ENCODE measurements at regions not wholly inside any gene's neighbourhood (a gene's known extent, or its start where the extent isn't known, plus 50 kb on each side); places are given as distances from the start of the nearest gene placed in this dataset.

- TF ChIP-seq EP300 (IDR thresholded peaks at IDR 0.05; ENCODE audit: borderline replicate concordance), result no peak
- TF ChIP-seq TCF12 (IDR thresholded peaks at IDR 0.05; ENCODE audit: low read depth), result no peak
- no peak for TF ChIP-seq REST (IDR thresholded peaks at IDR 0.05; ENCODE audit: low read depth)
- TF ChIP-seq NFIC (IDR thresholded peaks at IDR 0.05), result no peak
These were observed 139.5 kb upstream of the AFDN start for GRCh38 chr6:167687116-167687725.

GRCh38 chr6:167688123-167688522, 138.6 kb upstream of the AFDN start:
- TF ChIP-seq USF1 (IDR thresholded peaks at IDR 0.05) (0 out of 2 replicates have a peak, but pooled peaks have one; percentile 31), ZBTB7A (IDR thresholded peaks at IDR 0.05; ENCODE audit: low read depth) (no peak)

- TF ChIP-seq EGR1 (IDR thresholded peaks at IDR 0.05) (no peak), RAD21 (IDR thresholded peaks at IDR 0.05; ENCODE audit: low read depth) (no peak)
These were observed 137.4 kb upstream of the AFDN start for GRCh38 chr6:167689278-167689677.

GRCh38 chr6:167689751-167690150, 137.0 kb upstream of the AFDN start:
- TF ChIP-seq MAX (IDR thresholded peaks at IDR 0.05) (no peak), FOXM1 (IDR thresholded peaks at IDR 0.05; ENCODE audit: borderline replicate concordance, low read depth) (no peak), EP300 (IDR thresholded peaks at IDR 0.05; ENCODE audit: borderline replicate concordance) (no peak), RAD21 (IDR thresholded peaks at IDR 0.05; ENCODE audit: low read depth) (no peak), CREB1 (IDR thresholded peaks at IDR 0.05; ENCODE audit: low read depth) (no peak), NFIC (IDR thresholded peaks at IDR 0.05) (no peak), TCF12 (IDR thresholded peaks at IDR 0.05; ENCODE audit: low read depth) (no peak), USF1 (IDR thresholded peaks at IDR 0.05) (no peak), TAF1 (IDR thresholded peaks at IDR 0.05; ENCODE audit: low read depth) (no peak), TEAD4 (IDR thresholded peaks at IDR 0.05) (no peak), YY1 (IDR thresholded peaks at IDR 0.05; ENCODE audit: low read depth) (no peak), ZBTB7A (IDR thresholded peaks at IDR 0.05; ENCODE audit: low read depth) (no peak), EGR1 (IDR thresholded peaks at IDR 0.05) (no peak), CEBPB (IDR thresholded peaks at IDR 0.05) (no peak), REST (IDR thresholded peaks at IDR 0.05; ENCODE audit: low read depth) (no peak)

- no peak for TF ChIP-seq TAF1 (IDR thresholded peaks at IDR 0.05; ENCODE audit: low read depth)
- no peak for TF ChIP-seq FOXM1 (IDR thresholded peaks at IDR 0.05; ENCODE audit: borderline replicate concordance, low read depth)
- no peak for TF ChIP-seq TCF12 (IDR thresholded peaks at IDR 0.05; ENCODE audit: low read depth)
- TF ChIP-seq RAD21 (IDR thresholded peaks at IDR 0.05; ENCODE audit: low read depth), result no peak
- no peak for TF ChIP-seq MAX (IDR thresholded peaks at IDR 0.05)
- no peak for TF ChIP-seq USF1 (IDR thresholded peaks at IDR 0.05)
- TF ChIP-seq CEBPB (IDR thresholded peaks at IDR 0.05), result no peak
- TF ChIP-seq REST (IDR thresholded peaks at IDR 0.05; ENCODE audit: low read depth), result no peak
- TF ChIP-seq EGR1 (IDR thresholded peaks at IDR 0.05), result no peak
- no peak for TF ChIP-seq EP300 (IDR thresholded peaks at IDR 0.05; ENCODE audit: borderline replicate concordance)
- no peak for TF ChIP-seq ZBTB7A (IDR thresholded peaks at IDR 0.05; ENCODE audit: low read depth)
- TF ChIP-seq YY1 (IDR thresholded peaks at IDR 0.05; ENCODE audit: low read depth), result no peak
- no peak for TF ChIP-seq CREB1 (IDR thresholded peaks at IDR 0.05; ENCODE audit: low read depth)
- TF ChIP-seq NFIC (IDR thresholded peaks at IDR 0.05), result no peak
- TF ChIP-seq TEAD4 (IDR thresholded peaks at IDR 0.05), result no peak
These were observed 135.8 kb upstream of the AFDN start for GRCh38 chr6:167690931-167691330.
